ENCODE measurements at regions not wholly inside any gene's neighbourhood (a gene's known extent, or its start where the extent isn't known, plus 50 kb on each side); places are given as distances from the start of the nearest gene placed in this dataset.

- no peak for DNase-seq (ENCODE audit: low read depth, low spot score)
- H3K4me3 ChIP-seq (ENCODE audit: low read depth, low read length): no peak overlapping the region
- no peak for TF ChIP-seq CTCF (IDR thresholded peaks at IDR 0.05; ENCODE audit: low read depth, low read length)
- no peaks in the 10 kb centered on the region for H3K9me3 ChIP-seq (ENCODE audit: control insufficient read depth, insufficient read depth, low read length)
- H3K27me3 ChIP-seq (ENCODE audit: control insufficient read depth, insufficient read depth, low read length): no peaks in the 10 kb centered on the region
- CTCF ChIA-PET: interaction anchor here (0.6 kb wide), 1 partner anchor 267 kb away, joined by 3 read pairs; no protein-coding TSS in a partner anchor
- H3K27ac ChIP-seq (ENCODE audit: low read depth, low read length): no peak overlapping the region
- POLR2A ChIA-PET: no interaction called here
These were observed 907.4 kb upstream of the RAG2 start for GRCh38 chr11:37505406-37505805.

- H3K9me3 ChIP-seq (ENCODE audit: control insufficient read depth, insufficient read depth, low read length): no peaks in the 10 kb centered on the region
- no peak for TF ChIP-seq CTCF (IDR thresholded peaks at IDR 0.05; ENCODE audit: low read depth, low read length)
- no peak overlapping the region for H3K4me3 ChIP-seq (ENCODE audit: low read depth, low read length)
- no peaks in the 10 kb centered on the region for H3K27me3 ChIP-seq (ENCODE audit: control insufficient read depth, insufficient read depth, low read length)
- CTCF ChIA-PET: no interaction called here
- no peak overlapping the region for H3K27ac ChIP-seq (ENCODE audit: low read depth, low read length)
- POLR2A ChIA-PET: interaction anchor here (1.1 kb wide), 1 partner anchor 15 kb away, joined by 4 read pairs; no protein-coding TSS in a partner anchor
- DNase-seq (ENCODE audit: low read depth, low spot score): peak; percentile 74
These were observed 906.9 kb upstream of the RAG2 start for GRCh38 chr11:37504921-37505320.

GRCh38 chr11:37504060-37504611 lies 906.1 kb upstream of the RAG2 start:
- no peaks in the 10 kb centered on the region for H3K27me3 ChIP-seq (ENCODE audit: control insufficient read depth, insufficient read depth, low read length)
- no peak for TF ChIP-seq CTCF (IDR thresholded peaks at IDR 0.05; ENCODE audit: low read depth, low read length)
- peak overlapping the region; percentile 11 for H3K27ac ChIP-seq (ENCODE audit: low read depth, low read length)
- H3K9me3 ChIP-seq (ENCODE audit: control insufficient read depth, insufficient read depth, low read length): no peaks in the 10 kb centered on the region
- ChIA-PET POLR2A (interaction anchor here (1.1 kb wide), 1 partner anchor 15 kb away, joined by 4 read pairs; no protein-coding TSS in a partner anchor), CTCF (no interaction called here)
- DNase-seq (ENCODE audit: low read depth, low spot score): peak; percentile 55
- H3K4me3 ChIP-seq (ENCODE audit: low read depth, low read length): no peak overlapping the region

GRCh38 chr11:37503411-37504059 lies 905.5 kb upstream of the RAG2 start:
- Histone ChIP-seq H3K27ac (ENCODE audit: low read depth, low read length) (no peak overlapping the region), H3K27me3 (ENCODE audit: control insufficient read depth, insufficient read depth, low read length) (no peaks in the 10 kb centered on the region), H3K9me3 (ENCODE audit: control insufficient read depth, insufficient read depth, low read length) (no peaks in the 10 kb centered on the region), H3K4me3 (ENCODE audit: low read depth, low read length) (no peak overlapping the region)
- no peak for TF ChIP-seq CTCF (IDR thresholded peaks at IDR 0.05; ENCODE audit: low read depth, low read length)
- ChIA-PET CTCF (no interaction called here), POLR2A (interaction anchor here (1.1 kb wide), 1 partner anchor 14 kb away, joined by 4 read pairs; no protein-coding TSS in a partner anchor)
- DNase-seq (ENCODE audit: low read depth, low spot score): no peak

- no peak for TF ChIP-seq CTCF (IDR thresholded peaks at IDR 0.05; ENCODE audit: low read depth, low read length)
- no peaks in the 10 kb centered on the region for H3K9me3 ChIP-seq (ENCODE audit: control insufficient read depth, insufficient read depth, low read length)
- POLR2A ChIA-PET: no interaction called here
- H3K27ac ChIP-seq (ENCODE audit: low read depth, low read length): no peak overlapping the region
- no peaks in the 10 kb centered on the region for H3K27me3 ChIP-seq (ENCODE audit: control insufficient read depth, insufficient read depth, low read length)
- DNase-seq (ENCODE audit: low read depth, low spot score): no peak
- CTCF ChIA-PET: no interaction called here
- no peak overlapping the region for H3K4me3 ChIP-seq (ENCODE audit: low read depth, low read length)
These were observed 904.2 kb upstream of the RAG2 start for GRCh38 chr11:37502202-37502601.
